Stimulated activated CD8-positive, alpha-beta memory T cell treated with anti-CD3 and anti-CD28 coated beads, Interleukin-2, amount 100 ng/mL, for 1 hour (primary cell): ENCODE measurements at regions not wholly inside any gene's neighbourhood (a gene's known extent, or its start where the extent isn't known, plus 50 kb on each side); places are given as distances from the start of the nearest gene placed in this dataset.

Experiments used
- DNase-seq, 2 donors: peaks; one replicate each; pipeline ENCODE4 v3.0.0-alpha.2; 2020; ENCODE audit warnings: low read depth in 2 of 2

GRCh38 chr12:111174251-111174960 lies 194.5 kb downstream of the PHETA1 start:
- no peak for DNase-seq

- DNase-seq = no peak
Measured at GRCh38 chr12:111173836-111174235, 195.1 kb downstream of the PHETA1 start.

GRCh38 chr12:111173391-111173790 lies 195.5 kb downstream of the PHETA1 start:
- no peak for DNase-seq

DNA sequence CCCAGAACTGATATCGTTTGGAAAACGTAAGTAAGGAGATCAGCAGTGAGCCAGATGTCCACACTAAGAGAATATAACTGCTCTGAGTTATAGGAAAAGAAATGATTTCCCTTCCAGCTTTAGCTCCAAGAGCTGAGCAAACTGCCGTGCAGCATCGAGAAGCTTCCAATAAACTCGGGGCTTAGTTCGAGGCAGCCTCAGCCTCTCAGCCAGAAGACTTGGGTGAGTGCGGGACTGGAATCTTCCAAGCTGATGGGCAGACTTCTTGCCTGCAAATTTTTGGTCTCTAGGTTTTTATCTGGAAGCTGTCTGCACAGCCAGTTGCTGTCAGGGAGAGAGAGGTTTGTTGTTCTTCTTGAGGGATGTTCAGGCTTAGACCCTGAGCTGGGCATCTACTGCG lies 196.1 kb downstream of the PHETA1 start:
- DNase-seq = no peak

- DNase-seq = no peak
Measured at GRCh38 chr12:111171832-111172231, 197.1 kb downstream of the PHETA1 start.

DNA sequence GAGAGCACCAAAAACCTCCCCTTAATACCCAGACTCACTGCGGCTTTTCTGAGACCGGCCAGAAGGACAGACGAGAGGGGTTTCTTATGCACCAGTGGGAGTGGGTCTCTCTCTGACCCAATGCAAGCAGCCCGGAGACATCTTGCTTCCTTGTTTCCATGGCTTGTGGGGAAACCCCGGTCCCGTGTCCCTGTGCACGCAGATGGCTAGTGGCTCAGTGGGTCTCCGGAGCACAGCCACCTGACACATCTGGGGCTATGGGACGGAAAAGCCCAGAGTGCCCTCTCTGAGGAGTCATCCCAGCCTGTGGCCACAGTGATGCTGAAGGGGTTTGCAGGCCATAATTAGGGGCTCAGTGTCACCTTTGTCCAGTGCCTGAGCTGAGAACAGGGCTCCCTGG lies 197.6 kb downstream of the PHETA1 start:
- DNase-seq = no peak

DNA sequence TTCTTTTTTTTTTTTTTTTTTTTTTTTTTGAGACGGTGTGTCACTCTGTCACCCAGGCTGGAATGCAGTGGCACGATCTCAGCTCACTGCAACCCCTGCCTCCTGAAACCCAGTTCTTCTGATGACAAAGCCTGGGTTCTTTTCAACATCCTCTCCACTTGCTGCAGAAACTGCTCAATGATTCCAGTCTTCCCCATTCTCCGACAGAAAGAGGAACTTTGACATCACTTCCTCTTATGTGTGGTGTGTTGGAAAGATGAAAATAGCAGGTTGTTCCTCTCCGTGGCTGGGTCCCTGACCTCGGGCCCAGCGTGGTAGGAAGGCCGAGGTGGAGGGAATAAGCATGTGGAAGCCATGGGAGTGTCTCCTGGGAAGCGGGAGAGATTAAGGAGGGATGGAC lies 198.4 kb downstream of the PHETA1 start:
- no peak for DNase-seq

- DNase-seq = no peak
Measured at GRCh38 chr12:111169456-111169855, 199.4 kb downstream of the PHETA1 start.

- no peak for DNase-seq
Measured at GRCh38 chr12:111169032-111169431, 199.9 kb downstream of the PHETA1 start.

DNA sequence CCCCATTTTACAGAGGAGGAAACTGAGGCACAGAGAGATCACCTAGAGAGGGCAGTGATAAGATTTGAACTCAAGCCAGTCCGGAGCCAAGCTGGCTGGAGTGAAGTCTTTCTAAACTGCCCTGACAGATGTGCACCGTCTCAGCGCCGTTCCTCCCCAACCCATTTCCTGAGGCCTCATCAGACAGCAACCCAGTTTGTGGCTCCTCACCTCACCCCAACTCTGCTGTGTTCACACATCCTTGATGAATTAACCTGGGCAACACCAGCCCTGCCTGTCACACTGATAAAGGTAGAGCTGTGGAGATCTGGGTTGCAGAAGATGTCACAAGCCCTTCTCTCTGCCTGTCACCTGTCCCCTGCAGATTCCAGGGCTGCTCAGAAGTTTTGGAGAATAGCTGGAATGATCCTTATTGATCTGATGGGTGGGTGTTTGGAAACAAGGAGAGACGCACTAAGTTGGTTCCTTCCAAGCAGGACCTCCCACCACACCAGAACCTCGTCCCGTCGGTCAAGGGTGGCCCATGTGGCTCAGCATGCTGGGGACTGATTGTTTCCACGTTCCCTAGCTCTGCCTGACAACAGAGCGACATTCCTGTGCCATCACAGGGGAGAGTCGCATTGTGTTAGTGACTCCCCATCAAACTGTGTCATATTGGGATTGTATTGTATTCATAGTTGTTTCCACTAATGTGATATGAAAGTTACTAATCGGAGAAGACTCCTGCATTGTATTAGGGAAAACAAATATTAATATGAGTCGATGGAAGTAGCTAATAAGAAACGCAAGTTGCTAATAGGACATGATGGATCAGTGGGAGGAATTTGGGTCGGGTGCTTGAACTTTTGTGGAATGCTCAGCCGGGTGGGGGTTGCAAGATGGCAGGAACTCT lies 200.6 kb downstream of the PHETA1 start:
- no peak for DNase-seq

GRCh38 chr12:111166779-111167540 lies 201.9 kb downstream of the PHETA1 start:
- DNase-seq = no peak

DNA sequence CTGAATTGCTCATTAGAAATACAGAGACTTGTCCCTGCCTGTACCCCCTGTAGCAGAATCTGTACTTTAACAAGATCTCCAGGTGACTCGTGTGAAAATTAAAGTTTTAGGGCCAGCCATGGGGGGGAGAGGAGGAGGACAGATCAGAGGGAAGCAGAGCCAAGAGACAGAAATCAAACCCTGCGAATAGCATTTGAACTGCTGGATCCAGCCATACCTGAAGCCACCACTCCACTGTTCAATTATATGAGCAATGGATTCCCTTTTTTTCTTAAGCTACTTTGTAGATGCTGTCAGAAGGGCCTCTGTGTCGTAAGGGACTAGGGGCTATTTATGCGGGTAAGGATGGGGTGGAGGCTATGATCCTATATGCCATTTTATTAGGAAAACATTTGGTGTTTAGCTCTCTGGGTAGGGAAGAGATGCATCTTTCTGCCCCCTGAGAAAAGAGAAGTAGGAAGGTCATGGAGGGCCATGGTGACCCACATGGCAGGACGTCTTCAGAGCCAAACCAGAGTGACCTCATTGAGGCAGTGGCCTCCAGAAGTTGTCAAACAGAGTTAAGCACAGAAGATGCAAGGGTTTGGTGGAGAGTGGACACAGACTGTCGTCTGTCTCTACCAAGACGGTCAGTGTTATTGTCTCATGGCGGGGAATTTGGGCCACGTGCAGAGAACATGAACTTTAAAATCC lies 203.9 kb downstream of the PHETA1 start:
- DNase-seq = no peak

DNA sequence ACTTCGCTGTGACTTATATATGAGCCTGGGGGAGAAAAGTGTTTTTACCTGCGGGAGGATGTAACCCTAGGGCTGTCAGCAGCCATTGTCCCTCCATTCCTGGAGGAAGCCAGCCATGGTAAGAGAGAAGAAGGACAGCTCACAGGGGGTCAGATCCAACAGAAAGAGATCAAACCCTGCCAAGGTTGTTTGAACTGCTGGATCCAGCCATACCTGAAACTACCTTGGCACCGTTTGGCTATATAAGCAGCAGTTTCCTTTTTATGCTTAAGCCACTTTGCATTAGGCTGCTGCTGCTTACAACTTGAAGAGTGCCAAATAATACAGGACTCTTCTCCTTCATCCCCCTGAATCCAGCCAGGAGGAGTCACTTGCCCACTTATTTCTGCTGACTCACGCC lies 205.5 kb downstream of the PHETA1 start:
- DNase-seq = no peak

DNA sequence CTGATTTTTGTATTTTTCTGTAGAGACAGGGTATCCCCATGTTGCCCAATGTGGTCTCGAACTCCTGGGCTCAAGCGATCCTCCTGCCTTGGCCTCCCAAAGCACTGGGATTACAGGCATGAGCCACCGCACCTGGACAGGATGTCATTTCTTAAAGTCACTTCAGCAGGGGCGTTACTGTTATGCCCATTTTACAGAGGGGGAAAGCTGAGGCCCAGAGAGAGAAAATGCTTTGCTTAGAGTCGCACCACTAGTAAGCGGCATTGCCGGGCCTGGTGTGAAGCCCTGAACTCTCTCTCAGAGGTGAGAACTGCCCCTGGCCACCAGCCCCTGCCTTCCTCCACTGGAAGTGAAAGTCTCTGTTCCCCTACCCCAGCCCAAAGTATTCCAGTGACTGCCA lies 207.0 kb downstream of the PHETA1 start:
- DNase-seq = no peak

DNA sequence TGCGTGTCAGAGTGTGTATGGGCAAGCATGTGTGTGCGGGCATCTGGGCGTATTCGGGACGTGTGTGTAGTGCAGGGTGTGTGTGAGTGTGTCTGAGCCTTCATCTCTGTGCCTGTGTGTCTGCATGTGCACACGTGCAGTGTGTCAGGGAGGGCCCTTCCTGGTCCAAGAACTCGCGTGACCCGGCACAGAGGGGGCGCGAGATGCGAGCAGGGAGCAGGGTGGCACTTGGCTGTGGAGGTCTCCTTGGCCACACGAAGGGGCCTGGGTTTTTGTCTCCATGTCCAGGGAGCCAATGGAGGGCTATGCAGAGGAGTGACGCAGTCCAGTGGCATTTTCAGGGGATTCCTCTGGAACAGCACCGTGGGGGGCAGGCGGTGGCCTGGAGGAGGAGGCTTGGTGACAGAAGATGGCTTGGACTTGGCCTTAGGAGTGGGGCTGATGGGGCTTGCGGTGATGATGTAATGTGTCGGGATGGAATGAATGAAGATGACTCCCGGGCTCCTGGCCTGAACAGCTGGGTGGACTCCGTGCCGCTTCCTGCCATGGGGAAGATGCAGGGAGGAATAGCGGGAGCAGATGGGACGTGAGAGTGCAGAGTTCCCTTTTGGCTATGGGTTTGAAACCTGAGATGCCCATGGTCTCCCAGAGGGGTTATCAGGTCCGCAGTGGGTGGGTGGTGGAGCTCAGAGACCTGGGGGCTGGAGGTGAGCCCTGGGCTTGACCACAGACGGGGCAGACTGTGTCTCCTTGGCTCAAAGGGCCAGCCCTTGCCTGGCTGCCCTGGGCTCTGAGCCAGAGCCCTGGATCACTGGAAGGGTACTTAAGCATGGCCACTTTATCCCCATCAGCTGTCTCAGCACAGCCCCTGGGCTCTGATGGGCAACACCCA lies 208.3 kb downstream of the PHETA1 start:
- DNase-seq = no peak

DNA sequence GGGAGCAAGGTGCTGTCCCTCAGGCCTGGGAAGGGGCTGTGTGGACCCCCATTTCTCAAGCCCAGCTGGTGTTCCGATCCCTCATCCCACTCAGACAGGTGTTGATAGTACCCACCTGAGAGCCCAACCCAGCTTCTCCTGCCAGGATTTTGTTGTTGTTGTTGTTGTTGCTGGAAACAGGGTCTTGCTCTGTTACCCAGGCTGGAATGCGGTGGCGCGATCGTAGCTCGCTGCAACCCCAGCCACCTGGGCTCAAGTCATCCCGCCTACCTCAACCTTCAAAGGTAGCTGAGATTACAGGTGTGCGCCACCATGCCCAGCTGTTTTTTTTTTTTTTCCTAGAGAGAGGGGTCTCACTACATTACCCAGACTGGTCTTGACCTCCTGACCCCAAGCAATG lies 209.9 kb downstream of the PHETA1 start:
- DNase-seq = no peak

GRCh38 chr12:111157486-111157885 lies 211.4 kb downstream of the PHETA1 start:
- no peak for DNase-seq

- no peak for DNase-seq
Measured at GRCh38 chr12:111156304-111156703, 212.6 kb downstream of the PHETA1 start.

DNA sequence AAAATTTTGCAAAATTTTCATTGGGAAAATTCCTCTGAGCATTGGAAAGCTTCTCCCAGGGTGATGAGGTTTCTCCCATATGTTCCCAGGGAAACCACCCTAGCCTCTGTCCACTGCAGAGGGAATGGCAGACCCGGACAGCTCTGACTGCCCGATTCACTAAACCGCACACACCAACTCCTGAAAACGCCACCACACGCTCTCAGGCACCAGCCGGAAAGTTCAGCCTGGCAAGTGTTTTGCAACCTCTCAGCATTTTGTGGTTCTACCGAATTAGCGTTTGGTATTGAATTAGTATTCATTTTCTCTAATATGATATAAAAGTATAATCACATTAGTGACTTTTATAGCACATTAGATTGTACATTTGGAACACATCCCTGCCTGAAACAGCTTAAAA lies 213.4 kb downstream of the PHETA1 start:
- DNase-seq = no peak

- no peak for DNase-seq
Measured at GRCh38 chr12:111155020-111155419, 213.9 kb downstream of the PHETA1 start.
